Endothelial cell of umbilical vein (primary cell): ENCODE measurements at regions not wholly inside any gene's neighbourhood (a gene's known extent, or its start where the extent isn't known, plus 50 kb on each side); places are given as distances from the start of the nearest gene placed in this dataset.

ENCODE experiments used
- BruUV-seq: library from RNA; stranded (reverse); fragments of 400-500 nt; replicated peaks from 2 replicates; lab custom pipeline; 2021; lab: Mats Ljungman, UMichigan
- CTCF ChIA-PET: fragments of 300-600, 350-600 bp; sonication (Branson Sonifier 250); formaldehyde crosslinking; loops from one replicate; lab custom pipeline; 2021; ENCODE audit warnings: antibody characterized with exemption, inconsistent platforms; lab: Charles Lee
- POLR2A ChIA-PET: fragments of 300-600, 350-600 bp; sonication (Branson Sonifier 250); formaldehyde crosslinking; loops from one replicate; lab custom pipeline; 2021; ENCODE audit warnings: antibody characterized with exemption, inconsistent platforms; lab: Charles Lee
- DNase-seq: peaks from one replicate; pipeline ENCODE4 v3.0.0-alpha.2; 2011; ENCODE audit warnings: low read depth, low spot score
- FAIRE-seq: peaks from 2 replicates; lab custom pipeline; 2011; peaks lifted over from hg19 to GRCh38; lab: Jason Lieb, UNC
- H2AFZ ChIP-seq: 2 replicates; pipeline ENCODE4 v1.6.0; 2012; ENCODE audit warnings: low read depth, low read length, control low read depth, inconsistent platforms
- H3K27ac ChIP-seq: 2 replicates; pipeline ENCODE4 v1.5.1; 2011; ENCODE audit warnings: low read depth, mild to moderate bottlenecking, control low read depth, low read length, moderate library complexity; ENCODE audit not compliant: insufficient read depth
- H3K27me3 ChIP-seq, 2 experiments: 2 replicates each; pipeline versions ENCODE4 v1.6.0 to v1.6.1; 2011; ENCODE audit warnings: low read length in 2 of 2, mixed read lengths in 1 of 2; ENCODE audit not compliant: control insufficient read depth in 2 of 2, insufficient read depth in 2 of 2
- H3K36me3 ChIP-seq, 2 experiments: 2 replicates in 1 of 2; 3 replicates in 1 of 2; pipeline ENCODE4 v1.5.1; 2011; ENCODE audit warnings: low read length in 2 of 2, mild to moderate bottlenecking in 1 of 2, moderate library complexity in 1 of 2; ENCODE audit not compliant: control insufficient read depth in 2 of 2, insufficient read depth in 2 of 2; ENCODE audit errors: extremely low read depth in 1 of 2
- H3K4me1 ChIP-seq: 3 replicates; pipeline ENCODE4 v1.5.1; 2011; ENCODE audit warnings: mild to moderate bottlenecking, low read length; ENCODE audit not compliant: control insufficient read depth, insufficient read depth; ENCODE audit errors: extremely low read depth
- H3K4me2 ChIP-seq: 2 replicates; pipeline ENCODE4 v1.6.1; 2011; ENCODE audit warnings: low read length, control low read depth, mixed read lengths; ENCODE audit not compliant: insufficient read depth
- H3K4me3 ChIP-seq, 3 experiments: fragments of 200-600 bp in 1 of 3; sonication (generic), shearing (Covaris generic) in 1 of 3; replicated peaks in 1 of 3; 2 replicates each; pipeline ENCODE4 v1.5.1; 2011 to 2016; ENCODE audit warnings: control low read depth in 3 of 3, low read length in 3 of 3, mild to moderate bottlenecking in 2 of 3, inconsistent platforms in 1 of 3, low read depth in 1 of 3, moderate library complexity in 1 of 3; ENCODE audit not compliant: insufficient read depth in 1 of 3
- H3K79me2 ChIP-seq: 2 replicates; pipeline ENCODE4 v1.6.0; 2012; ENCODE audit warnings: low read length, inconsistent platforms; ENCODE audit not compliant: control insufficient read depth, insufficient read depth
- H3K9ac ChIP-seq: replicated peaks from 2 replicates; pipeline ENCODE3; 2011; ENCODE audit warnings: low read length, control low read depth; ENCODE audit not compliant: insufficient read depth; ENCODE audit errors: extremely low read depth
- H3K9me1 ChIP-seq: replicated peaks from 3 replicates; pipeline ENCODE4 v1.6.0; 2011; ENCODE audit warnings: mild to moderate bottlenecking, low read length; ENCODE audit not compliant: control insufficient read depth, insufficient read depth; ENCODE audit errors: extremely low read depth
- H3K9me3 ChIP-seq: replicated peaks from 2 replicates; pipeline ENCODE4 v1.5.1; 2012; ENCODE audit warnings: low read length, inconsistent platforms; ENCODE audit not compliant: control insufficient read depth, insufficient read depth
- H4K20me1 ChIP-seq: replicated peaks from 2 replicates; pipeline ENCODE3; 2011; ENCODE audit warnings: mild to moderate bottlenecking, low read length; ENCODE audit not compliant: control insufficient read depth, insufficient read depth; ENCODE audit errors: extremely low read depth
- EZH2 ChIP-seq: IDR thresholded peaks from 2 replicates; pipeline ENCODE4 v1.6.1; 2012; ENCODE audit warnings: borderline replicate concordance, low read depth, mild to moderate bottlenecking, moderate library complexity, low read length, inconsistent platforms; ENCODE audit not compliant: severe bottlenecking
- FOS ChIP-seq: IDR thresholded peaks from 2 replicates; pipeline ENCODE4 v1.6.1; 2011; ENCODE audit warnings: mild to moderate bottlenecking, low read length, moderate library complexity, borderline replicate concordance; ENCODE audit not compliant: insufficient read depth
- GATA2 ChIP-seq: IDR thresholded peaks from 2 replicates; pipeline ENCODE4 v1.7.0; 2011; ENCODE audit warnings: low read depth, mild to moderate bottlenecking, moderate library complexity, mixed read lengths, low read length; ENCODE audit not compliant: insufficient read length, insufficient read depth
- JUN ChIP-seq: IDR thresholded peaks from 2 replicates; pipeline ENCODE4 v1.6.1; 2011; ENCODE audit warnings: borderline replicate concordance, low read depth; ENCODE audit not compliant: insufficient read length, insufficient read depth
- MYC ChIP-seq: IDR thresholded peaks from one replicate; pipeline ENCODE4 v1.6.1; 2011; ENCODE audit warnings: mild to moderate bottlenecking, low read depth, low read length
- POLR2A ChIP-seq: IDR thresholded peaks from 2 replicates; pipeline ENCODE4 v1.6.1; 2012; ENCODE audit warnings: low read depth, mild to moderate bottlenecking, control low read depth, low read length
- POLR2AphosphoS5 ChIP-seq: IDR thresholded peaks from 2 replicates; pipeline ENCODE4 v1.6.1; 2012; ENCODE audit warnings: low read depth, mild to moderate bottlenecking, control low read depth, low read length, moderate library complexity; ENCODE audit not compliant: insufficient read depth
- dilution Hi-C: fragments of 300-500 bp; cut with MboI; formaldehyde crosslinking; loops from one replicate; pipeline ENCODE4 v1.15.0; 2019; ENCODE audit warnings: low sequenced_read_pairs; ENCODE audit not compliant: extremely low pct_ligation_motif_present
- intact Hi-C: fragments of 100-400 bp; cut with micrococcal nuclease; formaldehyde crosslinking; loops from one replicate; pipeline ENCODE4 v1.10.0; 2022
- TF ChIP-seq, protein P1 (sequence below), 2 donors: IDR thresholded peaks; 1 replicate in 1 of 2; 2 replicates in 1 of 2; pipeline ENCODE4 v1.5.1; 2011; ENCODE audit warnings: low read length in 2 of 2, mild to moderate bottlenecking in 2 of 2, moderate library complexity in 2 of 2, control low read depth in 1 of 2, inconsistent platforms in 1 of 2, low read depth in 1 of 2; ENCODE audit not compliant: insufficient read depth in 1 of 2; ENCODE audit errors: extremely low read depth in 1 of 2
- TF ChIP-seq, protein P2 (sequence below): IDR thresholded peaks from 2 replicates; pipeline ENCODE4 v1.6.1; 2011; ENCODE audit not compliant: insufficient read depth, insufficient read length

DNA sequence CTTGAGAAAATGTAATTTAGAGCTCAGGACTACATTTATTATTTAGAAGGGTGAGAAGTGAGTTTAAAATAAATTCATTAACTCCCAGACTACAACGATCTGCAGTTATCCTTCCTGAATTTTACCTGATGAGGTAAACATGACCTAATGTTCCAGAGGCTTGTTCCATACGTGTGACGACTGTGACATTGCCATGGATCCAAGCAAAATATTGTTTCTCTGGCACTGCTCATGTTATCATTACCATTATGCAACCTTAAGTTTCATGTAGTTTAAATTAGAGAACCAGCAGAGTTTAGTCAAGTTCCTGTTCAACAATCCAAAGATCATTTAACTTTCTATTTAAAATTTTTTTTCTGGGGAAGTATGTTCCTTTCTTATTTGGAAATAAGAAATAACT lies 279.6 kb downstream of the KLF5 start:
- Histone ChIP-seq H2AFZ (no peak overlapping the region), H3K4me2 (no peak overlapping the region), H3K9me3 (no peaks in the 10 kb centered on the region), H3K36me3 (no peaks in the 10 kb centered on the region), H3K4me3 (no peak overlapping the region), H3K27me3 (no peaks in the 10 kb centered on the region), H3K27ac (no peak overlapping the region), H4K20me1 (no peaks in the 10 kb centered on the region), H3K9me1 (no peaks in the 10 kb centered on the region), H3K9ac (no peak overlapping the region), H3K4me1 (peaks cover 7% of the 10 kb centered on the region), H3K79me2 (no peaks in the 10 kb centered on the region)
- no TSS peak for BruUV-seq
- DNase-seq: no peak
- CTCF ChIA-PET: interaction anchor here (1.0 to 1.3 kb wide), 2 partner anchors 9 to 16 kb away, joined by 3 to 4 read pairs; no protein-coding TSS in a partner anchor
- POLR2A ChIA-PET: no interaction called here
- intact Hi-C loops: no loop called here
- dilution Hi-C loops: no loop called here
- FAIRE-seq: no peak
- TF ChIP-seq FOS: no peak
- TF ChIP-seq JUN: no peak
- TF ChIP-seq POLR2A: no peak
- no peak for TF ChIP-seq POLR2AphosphoS5
- TF ChIP-seq MYC: no peak
- TF ChIP-seq, protein P1, sequence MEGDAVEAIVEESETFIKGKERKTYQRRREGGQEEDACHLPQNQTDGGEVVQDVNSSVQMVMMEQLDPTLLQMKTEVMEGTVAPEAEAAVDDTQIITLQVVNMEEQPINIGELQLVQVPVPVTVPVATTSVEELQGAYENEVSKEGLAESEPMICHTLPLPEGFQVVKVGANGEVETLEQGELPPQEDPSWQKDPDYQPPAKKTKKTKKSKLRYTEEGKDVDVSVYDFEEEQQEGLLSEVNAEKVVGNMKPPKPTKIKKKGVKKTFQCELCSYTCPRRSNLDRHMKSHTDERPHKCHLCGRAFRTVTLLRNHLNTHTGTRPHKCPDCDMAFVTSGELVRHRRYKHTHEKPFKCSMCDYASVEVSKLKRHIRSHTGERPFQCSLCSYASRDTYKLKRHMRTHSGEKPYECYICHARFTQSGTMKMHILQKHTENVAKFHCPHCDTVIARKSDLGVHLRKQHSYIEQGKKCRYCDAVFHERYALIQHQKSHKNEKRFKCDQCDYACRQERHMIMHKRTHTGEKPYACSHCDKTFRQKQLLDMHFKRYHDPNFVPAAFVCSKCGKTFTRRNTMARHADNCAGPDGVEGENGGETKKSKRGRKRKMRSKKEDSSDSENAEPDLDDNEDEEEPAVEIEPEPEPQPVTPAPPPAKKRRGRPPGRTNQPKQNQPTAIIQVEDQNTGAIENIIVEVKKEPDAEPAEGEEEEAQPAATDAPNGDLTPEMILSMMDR (IDR thresholded peaks at IDR 0.05; ENCODE audit: extremely low read depth in 1 of 2, insufficient read depth in 1 of 2, low read depth in 1 of 2, low read length in 2 of 2): no peak
- TF ChIP-seq, protein P2, sequence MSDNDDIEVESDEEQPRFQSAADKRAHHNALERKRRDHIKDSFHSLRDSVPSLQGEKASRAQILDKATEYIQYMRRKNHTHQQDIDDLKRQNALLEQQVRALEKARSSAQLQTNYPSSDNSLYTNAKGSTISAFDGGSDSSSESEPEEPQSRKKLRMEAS: no peak
- no peak for TF ChIP-seq EZH2
- no peak for TF ChIP-seq GATA2
